ENCODE measurements at regions not wholly inside any gene's neighbourhood (a gene's known extent, or its start where the extent isn't known, plus 50 kb on each side); places are given as distances from the start of the nearest gene placed in this dataset.

DNA sequence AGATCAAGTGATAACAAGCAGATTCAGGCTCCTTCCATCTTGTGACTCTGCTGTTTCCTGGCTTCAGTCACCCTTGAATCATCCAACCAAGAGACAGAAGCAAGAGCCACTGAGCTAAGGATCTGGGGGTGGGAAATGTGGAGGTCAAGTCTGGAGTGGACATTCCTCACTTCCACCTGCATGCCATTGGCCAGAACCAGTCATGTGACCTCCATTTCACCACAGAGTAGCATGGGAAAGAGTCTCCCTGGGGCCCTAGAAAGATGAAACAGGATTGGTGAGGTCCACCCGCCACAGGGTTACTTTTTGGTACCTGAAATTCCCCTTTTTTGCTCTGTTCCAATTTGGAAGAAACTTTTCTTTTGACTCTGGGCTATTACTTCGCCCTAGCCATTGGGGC lies 1006.0 kb upstream of the EEF2KMT start:
- TF ChIP-seq, protein P1, sequence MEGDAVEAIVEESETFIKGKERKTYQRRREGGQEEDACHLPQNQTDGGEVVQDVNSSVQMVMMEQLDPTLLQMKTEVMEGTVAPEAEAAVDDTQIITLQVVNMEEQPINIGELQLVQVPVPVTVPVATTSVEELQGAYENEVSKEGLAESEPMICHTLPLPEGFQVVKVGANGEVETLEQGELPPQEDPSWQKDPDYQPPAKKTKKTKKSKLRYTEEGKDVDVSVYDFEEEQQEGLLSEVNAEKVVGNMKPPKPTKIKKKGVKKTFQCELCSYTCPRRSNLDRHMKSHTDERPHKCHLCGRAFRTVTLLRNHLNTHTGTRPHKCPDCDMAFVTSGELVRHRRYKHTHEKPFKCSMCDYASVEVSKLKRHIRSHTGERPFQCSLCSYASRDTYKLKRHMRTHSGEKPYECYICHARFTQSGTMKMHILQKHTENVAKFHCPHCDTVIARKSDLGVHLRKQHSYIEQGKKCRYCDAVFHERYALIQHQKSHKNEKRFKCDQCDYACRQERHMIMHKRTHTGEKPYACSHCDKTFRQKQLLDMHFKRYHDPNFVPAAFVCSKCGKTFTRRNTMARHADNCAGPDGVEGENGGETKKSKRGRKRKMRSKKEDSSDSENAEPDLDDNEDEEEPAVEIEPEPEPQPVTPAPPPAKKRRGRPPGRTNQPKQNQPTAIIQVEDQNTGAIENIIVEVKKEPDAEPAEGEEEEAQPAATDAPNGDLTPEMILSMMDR (IDR thresholded peaks at IDR 0.05) = no peak
- TF ChIP-seq POLR2A (IDR thresholded peaks at IDR 0.05) (no peak), POLR2AphosphoS5 (IDR thresholded peaks at IDR 0.05) (no peak)

DNA sequence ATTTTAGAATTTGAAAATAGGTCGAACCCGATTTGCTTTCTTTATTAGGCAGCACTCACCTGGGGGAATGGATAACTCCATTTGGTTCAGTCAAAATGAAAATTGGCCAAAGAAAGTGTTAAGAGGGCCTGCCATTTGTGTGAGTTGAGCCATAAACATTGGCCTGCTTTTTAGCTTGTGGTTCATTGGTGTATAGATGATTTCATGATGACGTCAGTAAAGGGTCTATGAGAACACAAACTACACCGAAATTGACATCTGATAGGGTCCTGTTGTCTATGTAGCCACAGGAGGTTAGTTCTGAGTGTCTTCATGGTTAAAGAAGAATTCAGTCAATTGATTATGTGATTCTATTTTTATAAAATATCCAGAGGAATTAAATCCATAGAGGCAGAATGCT lies 1001.5 kb upstream of the EEF2KMT start:
- no peaks in the 10 kb centered on the region for H3K36me3 ChIP-seq
- TF ChIP-seq POLR2AphosphoS5 (IDR thresholded peaks at IDR 0.05) (no peak), POLR2A (IDR thresholded peaks at IDR 0.05) (no peak)
- TF ChIP-seq, protein P1 (IDR thresholded peaks at IDR 0.05) = no peak
- intact Hi-C loops (cut with DNase I) = no loop called here
- H3K4me1 ChIP-seq (replicated peaks) = no peaks in the 10 kb centered on the region
- H3K9me3 ChIP-seq = no peaks in the 10 kb centered on the region
- H3K27me3 ChIP-seq (replicated peaks; ENCODE audit: insufficient read depth) = no peaks in the 10 kb centered on the region
- 89% methylated on average over 4 of the region's 4 CpGs for WGBS
- no peak overlapping the region for H3K4me3 ChIP-seq
- DNase-seq (ENCODE audit: low spot score) = no peak
- H3K27ac ChIP-seq = no peak overlapping the region

More for the DNA sequence above, 1006.0 kb upstream of the EEF2KMT start:
- WGBS = 58% methylated on average over 2 of the region's 2 CpGs
- Histone ChIP-seq H3K4me3 (no peak overlapping the region), H3K27ac (no peak overlapping the region), H3K27me3 (replicated peaks; ENCODE audit: insufficient read depth) (no peaks in the 10 kb centered on the region), H3K4me1 (replicated peaks) (no peaks in the 10 kb centered on the region), H3K9me3 (no peaks in the 10 kb centered on the region), H3K36me3 (no peaks in the 10 kb centered on the region)
- DNase-seq (ENCODE audit: low spot score) = no peak
- intact Hi-C loops (cut with DNase I) = no loop called here

DNA sequence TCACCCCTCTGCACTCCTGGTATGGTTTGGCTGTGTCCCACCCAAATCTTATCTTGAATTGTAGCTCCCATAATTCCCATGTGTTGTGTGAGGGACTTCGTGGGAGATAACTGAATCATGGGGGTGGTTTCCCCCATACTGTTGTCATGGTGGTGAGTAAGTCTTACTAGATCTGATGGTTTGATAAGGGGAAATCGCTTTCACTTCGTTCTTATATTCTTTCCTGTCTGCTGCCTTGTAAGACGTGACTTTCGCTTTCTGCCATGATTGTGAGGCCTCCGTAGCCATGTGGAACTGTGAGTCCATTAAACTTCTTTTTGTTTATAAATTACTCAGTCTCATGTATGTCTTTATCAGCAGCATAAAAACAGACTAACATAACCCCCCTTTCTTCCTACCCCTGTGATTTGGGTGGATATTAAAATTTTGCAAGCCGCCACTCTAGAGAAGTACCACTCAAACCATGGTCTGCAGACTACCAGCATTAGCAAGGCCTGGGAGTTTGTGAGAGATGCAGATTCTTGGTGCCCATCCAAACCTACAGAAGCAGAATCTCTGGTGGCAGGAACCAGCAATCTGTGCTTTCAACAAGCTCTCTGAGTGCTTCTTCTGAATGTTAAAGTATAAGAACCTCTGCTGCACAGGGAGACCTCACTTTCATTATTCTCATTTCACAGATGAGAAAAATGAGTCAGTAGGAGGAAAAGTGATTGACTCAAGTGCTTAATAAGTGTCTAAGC lies 999.5 kb upstream of the EEF2KMT start:
- WGBS = 84% methylated on average over 7 of the region's 7 CpGs
- Histone ChIP-seq H3K27ac (no peak overlapping the region), H3K4me3 (no peak overlapping the region), H3K9me3 (no peaks in the 10 kb centered on the region), H3K27me3 (replicated peaks; ENCODE audit: insufficient read depth) (no peaks in the 10 kb centered on the region), H3K36me3 (no peaks in the 10 kb centered on the region), H3K4me1 (replicated peaks) (no peaks in the 10 kb centered on the region)
- no peak for TF ChIP-seq POLR2A (IDR thresholded peaks at IDR 0.05)
- TF ChIP-seq, protein P1 (IDR thresholded peaks at IDR 0.05) = no peak
- no peak for TF ChIP-seq POLR2AphosphoS5 (IDR thresholded peaks at IDR 0.05)
- intact Hi-C loops (cut with DNase I) = no loop called here
- no peak for DNase-seq (ENCODE audit: low spot score)

DNA sequence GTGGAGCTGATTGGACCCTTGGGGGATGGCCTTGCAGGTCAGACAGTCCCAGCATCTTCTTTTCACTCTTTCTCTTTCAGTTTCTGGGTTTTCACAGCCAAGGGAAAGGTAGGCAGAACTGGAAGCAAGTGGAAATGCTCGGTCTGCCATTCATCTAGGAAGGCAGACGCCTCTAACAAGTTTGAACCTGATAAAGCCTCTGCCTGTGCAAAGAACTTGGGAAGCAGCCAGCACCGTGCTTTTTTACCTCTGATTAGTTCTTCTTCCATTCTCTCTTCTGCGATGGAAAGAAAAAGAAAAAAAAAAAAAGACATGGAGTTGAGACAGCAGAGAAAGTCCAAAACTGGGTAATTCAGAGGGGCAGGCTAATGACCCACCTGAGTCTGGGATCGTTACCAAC lies 997.8 kb upstream of the EEF2KMT start:
- no peak for DNase-seq (ENCODE audit: low spot score)
- Histone ChIP-seq H3K27me3 (replicated peaks; ENCODE audit: insufficient read depth) (no peaks in the 10 kb centered on the region), H3K9me3 (no peaks in the 10 kb centered on the region), H3K4me3 (no peak overlapping the region), H3K27ac (no peak overlapping the region), H3K4me1 (replicated peaks) (no peaks in the 10 kb centered on the region), H3K36me3 (no peaks in the 10 kb centered on the region)
- WGBS = 29% methylated on average over 5 of the region's 5 CpGs
- intact Hi-C loops (cut with DNase I) = no loop called here
- TF ChIP-seq POLR2A (IDR thresholded peaks at IDR 0.05) (no peak), POLR2AphosphoS5 (IDR thresholded peaks at IDR 0.05) (no peak)
- TF ChIP-seq, protein P1 (IDR thresholded peaks at IDR 0.05) = no peak

DNA sequence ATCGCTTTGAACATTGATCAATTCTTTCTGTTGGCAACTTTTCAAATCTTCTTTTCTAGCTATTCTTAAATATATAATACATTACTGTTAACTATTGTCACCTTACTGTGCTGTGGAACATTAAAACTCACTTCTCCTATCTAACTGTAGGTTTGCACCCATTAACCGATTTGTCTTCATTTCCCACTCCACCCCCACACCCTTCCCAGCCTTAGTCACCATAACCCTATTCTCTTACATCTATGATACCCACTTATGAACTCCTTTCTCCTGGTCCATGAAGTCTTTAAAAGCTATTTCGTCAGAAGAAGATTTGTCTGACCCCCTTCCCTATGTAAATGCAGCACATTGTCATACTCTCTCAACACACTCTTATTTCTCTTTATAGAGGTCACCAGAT lies 993.4 kb upstream of the EEF2KMT start:
- no peak for DNase-seq (ENCODE audit: low spot score)
- no peak overlapping the region for H3K27ac ChIP-seq
- no peaks in the 10 kb centered on the region for H3K36me3 ChIP-seq
- intact Hi-C loops (cut with DNase I) = no loop called here
- H3K4me3 ChIP-seq = no peak overlapping the region
- H3K4me1 ChIP-seq (replicated peaks) = no peaks in the 10 kb centered on the region
- whole genome bisulfite sequencing = 87% methylated on average over 3 of the region's 3 CpGs
- no peaks in the 10 kb centered on the region for H3K27me3 ChIP-seq (replicated peaks; ENCODE audit: insufficient read depth)
- TF ChIP-seq, protein P1 (IDR thresholded peaks at IDR 0.05) = no peak
- TF ChIP-seq POLR2A (IDR thresholded peaks at IDR 0.05) = no peak
- TF ChIP-seq POLR2AphosphoS5 (IDR thresholded peaks at IDR 0.05) = no peak
- H3K9me3 ChIP-seq = no peaks in the 10 kb centered on the region
